HG02678 (cell line): ENCODE measurements at regions not wholly inside any gene's neighbourhood (a gene's known extent, or its start where the extent isn't known, plus 50 kb on each side); places are given as distances from the start of the nearest gene placed in this dataset.
"Not testable (repeated sequence)": the region's sequence is repeated elsewhere in the genome, so short reads cannot be mapped to it uniquely, and the experiment has no call there.

Experiments
- ATAC-seq: cut with Tn5 transposase; IDR thresholded peaks from one replicate; pipeline ENCODE4 v1.9.1; 2021; ENCODE audit warnings: mild to moderate bottlenecking, moderate library complexity; ENCODE audit not compliant: unreplicated experiment

GRCh38 chr1:104018922-104019674, 269.4 kb downstream of the AMY1C start:
- no peak for ATAC-seq

GRCh38 chr1:104019675-104020049, 270.0 kb downstream of the AMY1C start:
- ATAC-seq: no peak

GRCh38 chr1:104028416-104029035, 278.8 kb downstream of the AMY1C start:
- ATAC-seq: no peak

- ATAC-seq: no peak
Observed at GRCh38 chr1:104029456-104029970, 279.8 kb downstream of the AMY1C start.

GRCh38 chr1:104056786-104057185, 307.1 kb downstream of the AMY1C start:
- no peak for ATAC-seq

GRCh38 chr1:104057219-104057898, 307.7 kb downstream of the AMY1C start:
- not testable (repeated sequence) for ATAC-seq

- ATAC-seq: not testable (repeated sequence)
Observed at GRCh38 chr1:104061637-104062036, 311.9 kb downstream of the AMY1C start.

GRCh38 chr1:104064399-104064798, 314.7 kb downstream of the AMY1C start:
- no peak for ATAC-seq

- peak; percentile 74 for ATAC-seq
Observed at GRCh38 chr1:104072915-104073371, 323.2 kb downstream of the AMY1C start.

GRCh38 chr1:104073463-104073902, 323.8 kb downstream of the AMY1C start:
- peak; percentile 42 for ATAC-seq

GRCh38 chr1:104082221-104082620, 332.5 kb downstream of the AMY1C start:
- ATAC-seq: no peak

GRCh38 chr1:104084380-104084779, 334.7 kb downstream of the AMY1C start:
- ATAC-seq: no peak

- ATAC-seq: no peak
Observed at GRCh38 chr1:104092698-104093097, 343.0 kb downstream of the AMY1C start.

GRCh38 chr1:104098837-104099236, 349.1 kb downstream of the AMY1C start:
- ATAC-seq: no peak

GRCh38 chr1:104100115-104100514, 350.4 kb downstream of the AMY1C start:
- no peak for ATAC-seq

GRCh38 chr1:104105465-104105864, 355.8 kb downstream of the AMY1C start:
- no peak for ATAC-seq

GRCh38 chr1:104120525-104120924, 370.8 kb downstream of the AMY1C start:
- ATAC-seq: no peak

- ATAC-seq: no peak
Observed at GRCh38 chr1:104121271-104121670, 371.6 kb downstream of the AMY1C start.

GRCh38 chr1:104125266-104125665, 375.6 kb downstream of the AMY1C start:
- ATAC-seq: no peak

GRCh38 chr1:104125970-104126369, 376.3 kb downstream of the AMY1C start:
- ATAC-seq: no peak

- ATAC-seq: peak; percentile 81
Observed at GRCh38 chr1:104132382-104132973, 382.8 kb downstream of the AMY1C start.
